ENCODE measurements at regions not wholly inside any gene's neighbourhood (a gene's known extent, or its start where the extent isn't known, plus 50 kb on each side); places are given as distances from the start of the nearest gene placed in this dataset.

GRCh38 chr10:17504547-17505245 lies 50.3 kb upstream of the ST8SIA6 start:
- Histone ChIP-seq H3K36me3 (ENCODE audit: control insufficient read depth in 2 of 3, insufficient read depth in 3 of 3, low read length in 3 of 3) (no peaks in the 10 kb centered on the region), H3K27ac (ENCODE audit: low read depth in 2 of 2, low read length in 2 of 2) (no peak overlapping the region), H3K4me3 (ENCODE audit: low read length in 3 of 3) (no peak overlapping the region), H3K9ac (ENCODE audit: low read length in 3 of 3) (no peak overlapping the region), H3K9me3 (ENCODE audit: control insufficient read depth in 2 of 3, insufficient read depth in 1 of 3, low read length in 3 of 3) (no peaks in the 10 kb centered on the region), H3K4me1 (ENCODE audit: control insufficient read depth in 2 of 3, insufficient read depth in 2 of 3, low read depth in 1 of 3, low read length in 3 of 3) (no peaks in the 10 kb centered on the region), H3K27me3 (ENCODE audit: control insufficient read depth, insufficient read depth, low read length) (no peaks in the 10 kb centered on the region)
- intact Hi-C loops (cut with DNase I), result no loop called here
- FAIRE-seq (no peak), DNase-seq (no peak)
- no peak for TF ChIP-seq CTCF (IDR thresholded peaks at IDR 0.05; ENCODE audit: borderline replicate concordance, extremely low read depth, insufficient read depth)

All from kidney (tissue), 13 donors.